ENCODE measurements at regions not wholly inside any gene's neighbourhood (a gene's known extent, or its start where the extent isn't known, plus 50 kb on each side); places are given as distances from the start of the nearest gene placed in this dataset.

- DNase-seq (ENCODE audit: low read depth), result no peak
Measured at GRCh38 chr9:73014011-73014410, 61.2 kb upstream of the ALDH1A1 start.

GRCh38 chr9:73011956-73012355, 59.1 kb upstream of the ALDH1A1 start:
- no peak for DNase-seq (ENCODE audit: low read depth)

DNA sequence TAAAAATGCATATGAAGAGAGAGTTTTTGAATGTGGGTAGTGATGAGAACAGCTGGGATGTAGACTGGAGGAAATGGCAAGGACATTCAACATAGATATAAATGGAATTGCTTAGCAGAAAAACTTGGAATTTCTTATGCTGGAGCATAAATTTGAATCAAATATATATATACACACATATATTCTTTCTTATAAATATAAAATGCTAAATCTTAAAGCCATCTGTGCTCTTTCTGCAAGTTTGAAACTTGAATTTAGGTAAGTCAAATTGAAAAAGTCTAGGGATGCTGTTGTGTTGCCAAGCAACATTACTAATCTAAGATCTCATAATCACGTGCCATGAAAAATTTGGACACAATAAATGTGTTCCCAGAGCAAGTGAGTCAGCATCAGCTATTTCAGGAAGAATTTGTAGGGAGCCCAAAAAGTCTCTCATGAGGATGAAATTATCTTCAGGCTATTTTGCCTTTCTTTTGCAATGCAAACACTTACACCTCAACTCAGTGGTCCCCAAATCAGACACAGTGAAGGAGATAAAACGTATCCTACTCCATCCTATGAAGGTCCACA, 58.4 kb upstream of the ALDH1A1 start:
- no peak for DNase-seq (ENCODE audit: low read depth)

DNA sequence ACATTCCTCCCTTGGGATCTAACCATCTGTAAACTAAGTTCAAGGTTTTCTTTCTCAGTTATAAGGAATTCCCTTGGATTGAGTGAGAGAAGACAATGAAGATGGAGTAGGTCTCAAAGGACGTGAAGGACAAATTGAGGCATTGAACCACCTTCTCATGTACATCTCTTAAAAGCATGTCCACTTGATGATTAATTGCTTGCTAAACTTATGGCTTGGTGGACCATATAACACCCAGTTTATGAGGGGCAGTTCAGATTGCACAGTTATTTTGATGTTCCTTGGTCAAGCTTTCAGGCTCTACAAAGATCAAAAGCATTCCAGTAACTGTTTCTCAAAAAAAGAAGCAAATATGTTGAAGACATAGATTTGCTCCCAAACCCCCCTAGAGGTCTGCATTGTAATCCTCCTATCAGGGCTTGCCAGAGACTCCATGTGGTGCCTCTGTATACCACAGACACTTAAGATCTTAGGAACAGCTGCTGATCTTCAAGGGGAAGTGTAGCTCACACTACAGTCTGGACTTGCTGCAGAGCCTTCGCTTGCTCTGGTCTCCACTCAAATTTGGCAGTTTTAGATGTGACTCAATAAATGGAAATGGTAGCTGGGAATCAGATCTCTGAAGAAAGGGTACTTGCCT, 56.9 kb upstream of the ALDH1A1 start:
- no peak for DNase-seq (ENCODE audit: low read depth)

DNA sequence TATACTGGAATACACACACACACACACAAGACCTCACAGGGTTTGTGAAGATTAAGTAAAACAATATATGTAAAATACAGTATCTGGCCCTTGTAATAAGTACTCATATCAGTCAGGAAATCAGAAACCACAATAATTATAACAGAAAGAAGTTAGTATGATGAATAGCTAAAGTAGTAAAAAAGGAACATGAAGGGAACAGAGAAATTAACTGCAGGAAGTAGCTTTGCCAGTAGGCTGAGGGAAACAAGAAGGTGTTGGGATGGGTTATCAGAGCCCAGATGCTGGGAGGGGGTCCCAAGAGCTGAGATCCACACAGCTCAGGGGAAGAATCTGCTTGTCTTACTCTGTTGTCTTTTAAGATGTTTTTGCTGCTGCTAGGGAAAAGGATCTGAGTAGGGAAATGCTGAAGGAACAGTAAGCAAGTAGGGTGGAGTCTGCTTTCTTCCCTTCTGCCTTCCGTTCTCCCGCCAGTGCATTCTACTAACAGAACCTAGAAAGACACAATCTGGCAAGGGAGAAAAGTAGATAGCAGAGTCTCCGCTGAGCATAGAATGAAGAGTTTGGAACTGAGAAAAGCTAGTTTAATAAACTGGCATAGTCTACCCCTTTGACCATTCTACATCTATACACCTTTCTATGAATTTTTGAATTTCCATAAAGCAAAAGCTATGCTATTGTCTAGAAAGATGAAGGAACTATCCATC, 55.3 kb upstream of the ALDH1A1 start:
- DNase-seq (ENCODE audit: low read depth), result no peak

DNA sequence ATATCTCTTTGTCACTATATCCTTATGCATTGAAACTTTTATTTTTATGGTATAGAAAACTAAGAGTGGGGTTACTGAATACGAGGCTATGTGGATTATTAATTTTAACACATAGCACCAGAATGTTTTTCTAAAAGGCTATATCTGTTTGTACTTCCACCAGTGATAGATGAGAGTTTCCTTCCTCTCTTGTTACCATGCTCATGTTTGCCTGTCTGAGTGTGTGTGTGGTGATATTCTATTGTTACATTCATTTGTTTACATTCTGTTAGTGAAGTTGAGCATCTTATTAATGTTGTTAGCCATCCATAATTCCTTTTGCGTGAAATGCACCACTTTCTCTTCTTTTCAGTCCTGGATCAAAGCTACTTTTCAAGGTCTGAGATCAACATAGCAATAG, 54.1 kb upstream of the ALDH1A1 start:
- no peak for DNase-seq (ENCODE audit: low read depth)
